ENCODE measurements at regions not wholly inside any gene's neighbourhood (a gene's known extent, or its start where the extent isn't known, plus 50 kb on each side); places are given as distances from the start of the nearest gene placed in this dataset.
"Not testable (repeated sequence)": the region's sequence is repeated elsewhere in the genome, so short reads cannot be mapped to it uniquely, and the experiment has no call there.

GRCh38 chr4:81595798-81596610, 124.3 kb upstream of the RASGEF1B start:
- no peak for DNase-seq (ENCODE audit: low spot score)

- no peak for DNase-seq (ENCODE audit: low spot score)
Measured at GRCh38 chr4:81595287-81595686, 123.6 kb upstream of the RASGEF1B start.

- DNase-seq (ENCODE audit: low spot score): no peak
Measured at GRCh38 chr4:81594490-81595159, 122.9 kb upstream of the RASGEF1B start.

- DNase-seq (ENCODE audit: low spot score): no peak
Measured at GRCh38 chr4:81592701-81593100, 121.0 kb upstream of the RASGEF1B start.

GRCh38 chr4:81590596-81590995, 118.9 kb upstream of the RASGEF1B start:
- DNase-seq (ENCODE audit: low spot score): no peak

GRCh38 chr4:81589262-81589661, 117.6 kb upstream of the RASGEF1B start:
- DNase-seq (ENCODE audit: low spot score): no peak

- DNase-seq (ENCODE audit: low spot score): no peak
Measured at GRCh38 chr4:81586706-81587105, 115.0 kb upstream of the RASGEF1B start.

- DNase-seq (ENCODE audit: low spot score): not testable (repeated sequence)
Measured at GRCh38 chr4:81580994-81581374, 109.3 kb upstream of the RASGEF1B start.

GRCh38 chr4:81580346-81580993, 108.8 kb upstream of the RASGEF1B start:
- DNase-seq (ENCODE audit: low spot score): no peak

GRCh38 chr4:81577392-81577791, 105.7 kb upstream of the RASGEF1B start:
- no peak for DNase-seq (ENCODE audit: low spot score)

- no peak for DNase-seq (ENCODE audit: low spot score)
Measured at GRCh38 chr4:81574991-81575390, 103.3 kb upstream of the RASGEF1B start.

GRCh38 chr4:81573840-81574239, 102.1 kb upstream of the RASGEF1B start:
- DNase-seq (ENCODE audit: low spot score): no peak

- no peak for DNase-seq (ENCODE audit: low spot score)
Measured at GRCh38 chr4:81572402-81572801, 100.7 kb upstream of the RASGEF1B start.

- DNase-seq (ENCODE audit: low spot score): no peak
Measured at GRCh38 chr4:81571105-81571504, 99.4 kb upstream of the RASGEF1B start.

GRCh38 chr4:81566161-81566591, 94.5 kb upstream of the RASGEF1B start:
- DNase-seq (ENCODE audit: low spot score): no peak

- peak; percentile 28 for DNase-seq (ENCODE audit: low spot score)
Measured at GRCh38 chr4:81565142-81565870, 93.6 kb upstream of the RASGEF1B start.

- peak; percentile 31 for DNase-seq (ENCODE audit: low spot score)
Measured at GRCh38 chr4:81564025-81564424, 92.3 kb upstream of the RASGEF1B start.

- DNase-seq (ENCODE audit: low spot score): peak; percentile 95
Measured at GRCh38 chr4:81562093-81562492, 90.4 kb upstream of the RASGEF1B start.

GRCh38 chr4:81557306-81557705, 85.6 kb upstream of the RASGEF1B start:
- no peak for DNase-seq (ENCODE audit: low spot score)

- no peak for DNase-seq (ENCODE audit: low spot score)
Measured at GRCh38 chr4:81555489-81555888, 83.8 kb upstream of the RASGEF1B start.

- no peak for DNase-seq (ENCODE audit: low spot score)
Measured at GRCh38 chr4:81552086-81552485, 80.4 kb upstream of the RASGEF1B start.

- DNase-seq (ENCODE audit: low spot score): no peak
Measured at GRCh38 chr4:81550388-81550859, 78.7 kb upstream of the RASGEF1B start.

Measured in NAMALWA (cell line).